Neural progenitor cell (in vitro differentiated cells): ENCODE measurements at regions not wholly inside any gene's neighbourhood (a gene's known extent, or its start where the extent isn't known, plus 50 kb on each side); places are given as distances from the start of the nearest gene placed in this dataset.

ENCODE experiments used
- DNase-seq: peaks from one replicate; pipeline ENCODE4 v3.0.0-alpha.2; 2016; ENCODE audit warnings: low spot score
- H2AFZ ChIP-seq: fragments of 200-600 bp; sonication (generic); replicated peaks from 2 replicates; pipeline ENCODE4 v1.6.1; 2016; ENCODE audit warnings: antibody characterized with exemption
- H3F3A ChIP-seq: fragments of 200-600 bp; sonication (generic); 2 replicates; pipeline ENCODE4 v1.6.1; 2016; ENCODE audit warnings: antibody characterized with exemption, low read depth
- H3K27ac ChIP-seq: fragments of 200-600 bp; sonication (generic); 2 replicates; pipeline ENCODE4 v1.5.1; 2016; ENCODE audit warnings: mild to moderate bottlenecking
- H3K27me3 ChIP-seq: fragments of 200-600 bp; sonication (generic); 2 replicates; pipeline ENCODE4 v1.6.1; 2016; ENCODE audit warnings: mild to moderate bottlenecking, moderate library complexity
- H3K36me3 ChIP-seq: fragments of 200-600 bp; sonication (generic); 2 replicates; pipeline ENCODE4 v1.5.1; 2016
- H3K4me1 ChIP-seq: fragments of 200-600 bp; sonication (generic); 2 replicates; pipeline ENCODE4 v1.6.1; 2016; ENCODE audit warnings: mixed run types
- H3K4me2 ChIP-seq: fragments of 200-600 bp; sonication (generic); 2 replicates; pipeline ENCODE4 v1.6.1; 2016
- H3K4me3 ChIP-seq: fragments of 200-600 bp; sonication (generic); 2 replicates; pipeline ENCODE4 v1.5.1; 2016
- H3K79me2 ChIP-seq: fragments of 200-600 bp; sonication (generic); 2 replicates; pipeline ENCODE4 v1.6.1; 2016; ENCODE audit warnings: low read depth
- H3K9ac ChIP-seq: fragments of 200-600 bp; sonication (generic); 2 replicates; pipeline ENCODE4 v1.6.1; 2016
- H3K9me3 ChIP-seq: fragments of 200-600 bp; sonication (generic); 2 replicates; pipeline ENCODE4 v1.5.1; 2016; ENCODE audit warnings: low read depth
- H4K20me1 ChIP-seq: fragments of 200-600 bp; sonication (generic); 2 replicates; pipeline ENCODE4 v1.6.1; 2016; ENCODE audit warnings: low read depth
- H3K27ac Mint-ChIP-seq: 3 replicates; pipeline ENCODE4 v1.8.0; 2021; ENCODE audit warnings: mixed read lengths
- H3K27me3 Mint-ChIP-seq: 2 replicates; pipeline ENCODE4 v1.8.0; 2022; ENCODE audit warnings: low read depth, mild to moderate bottlenecking, inconsistent platforms, moderate library complexity, mixed read lengths; ENCODE audit not compliant: insufficient read depth
- H3K36me3 Mint-ChIP-seq: 3 replicates; pipeline ENCODE4 v1.8.0; 2021; ENCODE audit warnings: mixed read lengths
- H3K4me1 Mint-ChIP-seq: 3 replicates; pipeline ENCODE4 v1.8.0; 2021; ENCODE audit warnings: mixed read lengths
- H3K4me3 Mint-ChIP-seq: 3 replicates; pipeline ENCODE4 v1.8.0; 2021; ENCODE audit warnings: mild to moderate bottlenecking, moderate library complexity, mixed read lengths
- H3K9me3 Mint-ChIP-seq: 3 replicates; pipeline ENCODE4 v1.8.0; 2020; ENCODE audit warnings: mixed read lengths
- EZH2 ChIP-seq: fragments of 200-600 bp; sonication (generic); IDR thresholded peaks from 2 replicates; pipeline ENCODE4 v1.6.1; 2017; ENCODE audit warnings: antibody characterized with exemption, mild to moderate bottlenecking, moderate library complexity
- EZH2phosphoT487 ChIP-seq: fragments of 200-600 bp; sonication (generic); IDR thresholded peaks from 2 replicates; pipeline ENCODE4 v1.6.1; 2017; ENCODE audit warnings: antibody characterized with exemption
- TF ChIP-seq, protein P1 (sequence below): fragments of 200-600 bp; sonication (generic); IDR thresholded peaks from 2 replicates; pipeline ENCODE4 v1.5.1; 2017; ENCODE audit warnings: antibody characterized with exemption, mild to moderate bottlenecking

DNA sequence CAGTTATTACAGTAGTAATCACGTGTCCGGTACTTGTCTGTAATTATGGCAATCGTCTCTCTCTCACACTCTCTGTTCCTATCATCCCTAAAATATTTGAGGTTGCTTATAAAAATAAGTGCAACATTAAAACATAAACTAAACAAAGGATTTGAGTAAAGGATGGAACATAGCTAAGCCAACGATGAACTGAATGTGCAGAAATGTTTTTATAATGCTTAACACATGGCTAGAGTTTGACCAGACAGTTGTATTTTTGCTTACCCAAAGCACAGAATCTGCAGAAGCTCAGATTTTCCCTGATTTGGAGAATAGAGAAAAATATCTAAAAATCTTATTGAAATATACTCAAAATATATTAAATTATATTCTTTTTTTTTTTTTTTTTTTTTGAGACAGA, 1030.9 kb downstream of the NAALADL2 start:
- DNase-seq, result no peak
- Histone ChIP-seq H2AFZ (no peak overlapping the region), H3K36me3 (no peaks in the 10 kb centered on the region), H3K4me1 (no peaks in the 10 kb centered on the region), H4K20me1 (no peaks in the 10 kb centered on the region), H3K4me2 (no peak overlapping the region), H3K79me2 (no peaks in the 10 kb centered on the region), H3K27ac (no peak overlapping the region), H3K27me3 (no peaks in the 10 kb centered on the region), H3F3A (no peaks in the 10 kb centered on the region), H3K9me3 (no peaks in the 10 kb centered on the region), H3K9ac (no peak overlapping the region), H3K4me3 (no peak overlapping the region)
- H3K4me1 Mint-ChIP-seq, result no peaks in the 10 kb centered on the region
- no peak overlapping the region for H3K4me3 Mint-ChIP-seq
- H3K27ac Mint-ChIP-seq, result no peak overlapping the region
- TF ChIP-seq, protein P1, sequence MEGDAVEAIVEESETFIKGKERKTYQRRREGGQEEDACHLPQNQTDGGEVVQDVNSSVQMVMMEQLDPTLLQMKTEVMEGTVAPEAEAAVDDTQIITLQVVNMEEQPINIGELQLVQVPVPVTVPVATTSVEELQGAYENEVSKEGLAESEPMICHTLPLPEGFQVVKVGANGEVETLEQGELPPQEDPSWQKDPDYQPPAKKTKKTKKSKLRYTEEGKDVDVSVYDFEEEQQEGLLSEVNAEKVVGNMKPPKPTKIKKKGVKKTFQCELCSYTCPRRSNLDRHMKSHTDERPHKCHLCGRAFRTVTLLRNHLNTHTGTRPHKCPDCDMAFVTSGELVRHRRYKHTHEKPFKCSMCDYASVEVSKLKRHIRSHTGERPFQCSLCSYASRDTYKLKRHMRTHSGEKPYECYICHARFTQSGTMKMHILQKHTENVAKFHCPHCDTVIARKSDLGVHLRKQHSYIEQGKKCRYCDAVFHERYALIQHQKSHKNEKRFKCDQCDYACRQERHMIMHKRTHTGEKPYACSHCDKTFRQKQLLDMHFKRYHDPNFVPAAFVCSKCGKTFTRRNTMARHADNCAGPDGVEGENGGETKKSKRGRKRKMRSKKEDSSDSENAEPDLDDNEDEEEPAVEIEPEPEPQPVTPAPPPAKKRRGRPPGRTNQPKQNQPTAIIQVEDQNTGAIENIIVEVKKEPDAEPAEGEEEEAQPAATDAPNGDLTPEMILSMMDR, result no peak
- TF ChIP-seq EZH2phosphoT487 (no peak), EZH2 (no peak)
- peaks cover 3% of the 10 kb centered on the region for H3K27me3 Mint-ChIP-seq
- H3K36me3 Mint-ChIP-seq, result peaks cover 2% of the 10 kb centered on the region
- peaks cover 2% of the 10 kb centered on the region for H3K9me3 Mint-ChIP-seq

DNA sequence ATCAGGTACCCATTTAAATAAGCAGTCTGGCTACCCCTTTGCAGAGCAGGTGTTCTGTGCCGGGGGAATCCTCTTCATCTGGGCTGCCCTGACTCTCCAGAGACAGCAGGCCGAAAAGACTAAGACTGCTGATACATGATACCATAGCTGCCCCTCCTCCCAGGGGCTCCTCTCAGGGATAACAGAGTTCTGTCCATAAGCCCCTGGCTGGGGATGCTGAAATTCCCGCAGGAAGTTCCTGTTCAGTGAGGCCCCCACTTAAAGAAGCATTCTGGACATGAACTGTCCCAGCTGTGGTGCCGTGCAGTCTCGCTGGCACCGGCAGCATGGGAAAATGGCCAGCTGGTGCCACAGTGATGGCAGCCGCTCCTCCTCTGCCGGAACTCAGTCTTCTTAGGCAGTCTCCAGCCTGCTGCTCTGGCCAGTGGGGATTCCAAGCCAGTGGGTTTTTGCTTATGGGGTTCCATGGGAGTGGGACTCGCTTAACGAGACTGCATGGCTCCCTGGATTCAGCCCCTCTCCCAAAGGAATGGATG, 1026.2 kb downstream of the NAALADL2 start:
- DNase-seq, result peak; percentile 11
- H3K27ac ChIP-seq, result no peak overlapping the region
- H3K4me3 ChIP-seq, result no peak overlapping the region
- Mint-ChIP-seq H3K4me1 (no peaks in the 10 kb centered on the region), H3K9me3 (peaks cover 9% of the 10 kb centered on the region), H3K27me3 (peaks cover 3% of the 10 kb centered on the region), H3K36me3 (no peaks in the 10 kb centered on the region), H3K27ac (no peak overlapping the region), H3K4me3 (no peak overlapping the region)
- H3K9ac ChIP-seq, result no peak overlapping the region
- H3K79me2 ChIP-seq, result no peaks in the 10 kb centered on the region
- H3K4me1 ChIP-seq, result no peaks in the 10 kb centered on the region
- H3K36me3 ChIP-seq, result no peaks in the 10 kb centered on the region
- H3K9me3 ChIP-seq, result no peaks in the 10 kb centered on the region
- TF ChIP-seq EZH2 (no peak), EZH2phosphoT487 (no peak)
- TF ChIP-seq, protein P1, result no peak
- H3K4me2 ChIP-seq, result no peak overlapping the region
- H3K27me3 ChIP-seq, result no peaks in the 10 kb centered on the region
- peak overlapping the region; percentile 10 for H2AFZ ChIP-seq
- H4K20me1 ChIP-seq, result no peaks in the 10 kb centered on the region
- H3F3A ChIP-seq, result no peaks in the 10 kb centered on the region

DNA sequence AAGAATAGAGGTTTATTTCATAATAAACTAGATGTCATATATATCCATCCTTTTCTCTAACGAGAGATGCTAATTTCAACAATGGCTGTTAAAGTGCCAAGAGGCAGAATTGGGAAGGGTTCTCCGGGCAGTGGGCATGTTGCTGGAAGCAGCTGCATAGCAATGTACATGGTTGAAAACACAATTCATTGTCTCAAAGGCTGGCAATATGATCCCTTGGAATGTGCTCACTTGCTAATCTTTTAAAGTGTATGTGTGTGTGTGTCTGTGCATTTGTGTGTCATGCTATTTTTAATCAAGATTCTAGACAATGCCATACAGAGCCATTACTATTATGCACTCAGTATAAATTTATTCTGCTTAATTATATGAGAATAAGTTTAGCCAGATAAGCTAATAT, 1020.3 kb downstream of the NAALADL2 start:
- H3K9me3 ChIP-seq, result no peaks in the 10 kb centered on the region
- H3K4me3 Mint-ChIP-seq, result no peak overlapping the region
- TF ChIP-seq EZH2phosphoT487, result no peak
- TF ChIP-seq EZH2, result no peak
- TF ChIP-seq, protein P1, result no peak
- H2AFZ ChIP-seq, result no peak overlapping the region
- H3K27ac Mint-ChIP-seq, result no peak overlapping the region
- DNase-seq, result peak; percentile 16
- no peaks in the 10 kb centered on the region for H3K79me2 ChIP-seq
- H3K27me3 ChIP-seq, result no peaks in the 10 kb centered on the region
- no peak overlapping the region for H3K4me3 ChIP-seq
- no peak overlapping the region for H3K4me2 ChIP-seq
- no peaks in the 10 kb centered on the region for H3F3A ChIP-seq
- no peaks in the 10 kb centered on the region for H4K20me1 ChIP-seq
- no peak overlapping the region for H3K9ac ChIP-seq
- H3K4me1 ChIP-seq, result no peaks in the 10 kb centered on the region
- peaks cover 5% of the 10 kb centered on the region for H3K4me1 Mint-ChIP-seq
- H3K36me3 Mint-ChIP-seq, result no peaks in the 10 kb centered on the region
- H3K9me3 Mint-ChIP-seq, result peaks cover 6% of the 10 kb centered on the region
- no peak overlapping the region for H3K27ac ChIP-seq
- H3K36me3 ChIP-seq, result no peaks in the 10 kb centered on the region
- no peaks in the 10 kb centered on the region for H3K27me3 Mint-ChIP-seq
